ENCODE measurements at regions not wholly inside any gene's neighbourhood (a gene's known extent, or its start where the extent isn't known, plus 50 kb on each side); places are given as distances from the start of the nearest gene placed in this dataset.

DNA sequence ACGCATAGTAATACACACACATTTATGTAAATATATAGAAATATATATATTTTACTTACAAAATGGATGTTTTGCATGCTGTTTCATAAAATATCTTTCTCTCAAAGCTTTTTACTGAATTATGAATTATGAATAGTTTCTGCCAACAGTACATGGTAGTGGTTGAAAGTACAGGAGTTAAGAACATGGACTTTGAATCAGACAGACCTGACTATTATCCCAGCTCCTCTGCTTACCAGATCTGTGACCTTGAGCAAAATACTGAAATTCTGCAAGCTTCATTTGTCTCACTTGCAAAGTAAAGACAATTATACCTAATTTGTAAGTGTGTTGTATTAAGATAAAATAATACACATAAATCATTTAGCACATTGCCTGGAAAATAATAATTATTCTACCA is 459.5 kb downstream of the EPM2A start:
- no peak for TF ChIP-seq FOXA1 (IDR thresholded peaks at IDR 0.05)
- no peak for TF ChIP-seq CTBP1 (IDR thresholded peaks at IDR 0.05; ENCODE audit: borderline replicate concordance)
